ENCODE measurements at regions not wholly inside any gene's neighbourhood (a gene's known extent, or its start where the extent isn't known, plus 50 kb on each side); places are given as distances from the start of the nearest gene placed in this dataset.

DNA sequence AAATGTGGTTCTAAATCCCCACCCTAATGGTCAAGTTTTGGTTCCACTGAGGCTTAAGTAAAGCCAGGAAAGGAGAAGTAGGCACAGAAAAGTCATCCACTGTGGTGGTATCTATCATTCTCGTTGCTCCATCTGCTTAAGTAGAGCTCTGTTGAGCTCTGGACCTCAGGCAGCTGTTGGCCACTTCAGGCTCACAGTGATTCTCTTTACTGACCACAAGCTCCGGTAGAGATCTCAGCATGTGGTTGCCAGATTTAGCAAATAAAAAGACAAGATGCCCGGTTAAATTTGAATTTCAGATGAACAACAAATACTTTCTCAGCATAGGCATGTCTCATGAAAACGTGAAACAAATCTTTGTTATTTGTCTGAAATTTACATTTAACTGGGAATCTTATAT is 132.3 kb upstream of the PTCHD1 start:
- no peak overlapping the region for H3K4me2 ChIP-seq (ENCODE audit: control insufficient read depth, extremely low read depth, insufficient read depth, low read depth, low read length)
- no peaks in the 10 kb centered on the region for H3K79me2 ChIP-seq (ENCODE audit: control insufficient read depth, insufficient read depth, low read length)
- DNase-seq (ENCODE audit: low read depth, low spot score) (no peak), FAIRE-seq (no peak)
- H2AFZ ChIP-seq (ENCODE audit: control insufficient read depth, low read length), result no peak overlapping the region
- H3K36me3 ChIP-seq (ENCODE audit: control insufficient read depth in 2 of 2, extremely low read depth in 1 of 2, insufficient read depth in 2 of 2, low read length in 2 of 2), result no peaks in the 10 kb centered on the region
- no peaks in the 10 kb centered on the region for H3K9me1 ChIP-seq (ENCODE audit: control insufficient read depth, extremely low read depth, insufficient read depth, low read length)
- TF ChIP-seq, protein P1, sequence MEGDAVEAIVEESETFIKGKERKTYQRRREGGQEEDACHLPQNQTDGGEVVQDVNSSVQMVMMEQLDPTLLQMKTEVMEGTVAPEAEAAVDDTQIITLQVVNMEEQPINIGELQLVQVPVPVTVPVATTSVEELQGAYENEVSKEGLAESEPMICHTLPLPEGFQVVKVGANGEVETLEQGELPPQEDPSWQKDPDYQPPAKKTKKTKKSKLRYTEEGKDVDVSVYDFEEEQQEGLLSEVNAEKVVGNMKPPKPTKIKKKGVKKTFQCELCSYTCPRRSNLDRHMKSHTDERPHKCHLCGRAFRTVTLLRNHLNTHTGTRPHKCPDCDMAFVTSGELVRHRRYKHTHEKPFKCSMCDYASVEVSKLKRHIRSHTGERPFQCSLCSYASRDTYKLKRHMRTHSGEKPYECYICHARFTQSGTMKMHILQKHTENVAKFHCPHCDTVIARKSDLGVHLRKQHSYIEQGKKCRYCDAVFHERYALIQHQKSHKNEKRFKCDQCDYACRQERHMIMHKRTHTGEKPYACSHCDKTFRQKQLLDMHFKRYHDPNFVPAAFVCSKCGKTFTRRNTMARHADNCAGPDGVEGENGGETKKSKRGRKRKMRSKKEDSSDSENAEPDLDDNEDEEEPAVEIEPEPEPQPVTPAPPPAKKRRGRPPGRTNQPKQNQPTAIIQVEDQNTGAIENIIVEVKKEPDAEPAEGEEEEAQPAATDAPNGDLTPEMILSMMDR (optimal IDR thresholded peaks at IDR 0.05 in 1 of 3, IDR thresholded peaks at IDR 0.05 in 1 of 3, conservative IDR thresholded peaks at IDR 0.05 in 1 of 3; ENCODE audit: extremely low read depth in 1 of 3, insufficient read depth in 2 of 3, low read length in 3 of 3), result no peak
- TF ChIP-seq EZH2 (IDR thresholded peaks at IDR 0.05; ENCODE audit: low read length), result no peak
- no peaks in the 10 kb centered on the region for H3K4me1 ChIP-seq (ENCODE audit: control insufficient read depth, extremely low read depth, insufficient read depth, low read length)
- H3K27ac ChIP-seq (ENCODE audit: control insufficient read depth, insufficient read depth, low read length), result no peak overlapping the region
- H3K27me3 ChIP-seq (ENCODE audit: control insufficient read depth, extremely low read depth, insufficient read depth, low read length), result no peaks in the 10 kb centered on the region
- no peak overlapping the region for H3K4me3 ChIP-seq (ENCODE audit: control insufficient read depth in 2 of 3, extremely low read depth in 1 of 3, insufficient read depth in 2 of 3, low read depth in 1 of 3, low read length in 3 of 3)
- dilution Hi-C loops (cut with MboI; ENCODE audit: extremely low pct_ligation_motif_present, low sequenced_read_pairs), result no loop called here
- no peaks in the 10 kb centered on the region for H4K20me1 ChIP-seq (ENCODE audit: control insufficient read depth, extremely low read depth, insufficient read depth, low read length)
- H3K9me3 ChIP-seq (ENCODE audit: control insufficient read depth, low read depth, low read length), result no peaks in the 10 kb centered on the region
- no peak overlapping the region for H3K9ac ChIP-seq (ENCODE audit: control insufficient read depth, extremely low read depth, insufficient read depth, low read length)

DNA sequence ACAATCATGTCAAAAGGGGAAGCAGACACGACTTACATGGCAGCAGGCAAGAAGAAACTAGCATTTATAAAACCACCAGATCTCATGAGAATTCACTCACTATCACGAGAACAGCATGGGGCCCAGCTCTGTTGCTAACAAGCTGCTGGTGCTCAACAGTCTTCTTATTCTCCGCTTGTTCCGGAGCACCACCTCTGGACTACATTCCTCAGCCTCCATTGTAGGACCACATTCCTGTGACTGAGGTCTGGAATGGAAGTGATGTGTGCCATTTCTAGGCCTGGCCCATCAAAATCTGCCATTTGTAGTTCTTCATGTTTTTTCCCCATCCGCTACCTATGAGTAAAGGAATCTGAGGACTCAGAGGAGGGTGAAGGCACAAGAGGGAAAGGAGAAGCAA is 111.5 kb upstream of the PTCHD1 start:
- no peak for FAIRE-seq
- dilution Hi-C loops (cut with MboI; ENCODE audit: extremely low pct_ligation_motif_present, low sequenced_read_pairs), result no loop called here
- TF ChIP-seq EZH2 (IDR thresholded peaks at IDR 0.05; ENCODE audit: low read length), result no peak
- TF ChIP-seq, protein P1 (optimal IDR thresholded peaks at IDR 0.05 in 1 of 3, IDR thresholded peaks at IDR 0.05 in 1 of 3, conservative IDR thresholded peaks at IDR 0.05 in 1 of 3; ENCODE audit: extremely low read depth in 1 of 3, insufficient read depth in 2 of 3, low read length in 3 of 3), result no peak

More for the DNA sequence above, 111.5 kb upstream of the PTCHD1 start:
- no peaks in the 10 kb centered on the region for H4K20me1 ChIP-seq (ENCODE audit: control insufficient read depth, extremely low read depth, insufficient read depth, low read length)
- H3K79me2 ChIP-seq (ENCODE audit: control insufficient read depth, insufficient read depth, low read length), result no peaks in the 10 kb centered on the region
- H3K4me3 ChIP-seq (ENCODE audit: control insufficient read depth in 2 of 3, extremely low read depth in 1 of 3, insufficient read depth in 2 of 3, low read depth in 1 of 3, low read length in 3 of 3), result no peak overlapping the region
- H3K27ac ChIP-seq (ENCODE audit: control insufficient read depth, insufficient read depth, low read length), result no peak overlapping the region
- no peak for DNase-seq (ENCODE audit: low read depth, low spot score)
- H2AFZ ChIP-seq (ENCODE audit: control insufficient read depth, low read length), result no peak overlapping the region
- no peaks in the 10 kb centered on the region for H3K36me3 ChIP-seq (ENCODE audit: control insufficient read depth in 2 of 2, extremely low read depth in 1 of 2, insufficient read depth in 2 of 2, low read length in 2 of 2)
- H3K4me1 ChIP-seq (ENCODE audit: control insufficient read depth, extremely low read depth, insufficient read depth, low read length), result no peaks in the 10 kb centered on the region
- no peak overlapping the region for H3K4me2 ChIP-seq (ENCODE audit: control insufficient read depth, extremely low read depth, insufficient read depth, low read depth, low read length)
- H3K9me3 ChIP-seq (ENCODE audit: control insufficient read depth, low read depth, low read length), result no peaks in the 10 kb centered on the region
- H3K27me3 ChIP-seq (ENCODE audit: control insufficient read depth, extremely low read depth, insufficient read depth, low read length), result no peaks in the 10 kb centered on the region
- no peak overlapping the region for H3K9ac ChIP-seq (ENCODE audit: control insufficient read depth, extremely low read depth, insufficient read depth, low read length)
- H3K9me1 ChIP-seq (ENCODE audit: control insufficient read depth, extremely low read depth, insufficient read depth, low read length), result no peaks in the 10 kb centered on the region

Measured in keratinocyte (primary cell).